Activated T-helper 1 cell treated with anti-CD3 and anti-CD28 coated beads, Interleukin-2, amount 50 U/mL, for 16 hours (primary cell): ENCODE measurements at regions not wholly inside any gene's neighbourhood (a gene's known extent, or its start where the extent isn't known, plus 50 kb on each side); places are given as distances from the start of the nearest gene placed in this dataset.

Experiments used
- DNase-seq, 2 donors: peaks; one replicate each; pipeline ENCODE4 v3.0.0-alpha.2; 2020; ENCODE audit warnings: low read depth in 1 of 2, low spot score in 1 of 2

- DNase-seq: no peak
Observed at GRCh38 chr9:20200581-20200980, 411.7 kb upstream of the SLC24A2 start.

GRCh38 chr9:20199111-20199510 lies 410.3 kb upstream of the SLC24A2 start:
- DNase-seq: no peak

- no peak for DNase-seq
Observed at GRCh38 chr9:20197976-20198685, 409.3 kb upstream of the SLC24A2 start.

- DNase-seq: no peak
Observed at GRCh38 chr9:20191228-20191840, 402.5 kb upstream of the SLC24A2 start.

DNA sequence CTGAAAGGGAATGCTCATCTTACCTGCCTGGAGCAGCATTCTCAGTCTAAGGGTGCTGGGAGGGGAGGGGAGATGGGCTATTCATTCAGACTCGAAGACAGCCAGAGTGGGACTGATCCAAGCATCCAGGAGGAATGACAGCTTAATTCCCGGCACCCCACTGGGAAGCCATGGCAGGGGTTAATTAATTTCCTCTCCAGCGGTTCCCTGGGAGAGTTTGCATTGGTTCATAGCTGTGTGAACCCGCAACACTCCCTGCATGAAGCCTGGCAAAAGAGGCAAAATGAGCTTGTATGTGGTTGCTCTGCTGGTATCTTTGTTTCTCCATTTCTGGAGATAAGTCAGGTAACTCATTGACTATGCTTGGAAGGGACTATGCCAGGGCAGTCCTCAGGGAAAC lies 401.0 kb upstream of the SLC24A2 start:
- DNase-seq: no peak

DNA sequence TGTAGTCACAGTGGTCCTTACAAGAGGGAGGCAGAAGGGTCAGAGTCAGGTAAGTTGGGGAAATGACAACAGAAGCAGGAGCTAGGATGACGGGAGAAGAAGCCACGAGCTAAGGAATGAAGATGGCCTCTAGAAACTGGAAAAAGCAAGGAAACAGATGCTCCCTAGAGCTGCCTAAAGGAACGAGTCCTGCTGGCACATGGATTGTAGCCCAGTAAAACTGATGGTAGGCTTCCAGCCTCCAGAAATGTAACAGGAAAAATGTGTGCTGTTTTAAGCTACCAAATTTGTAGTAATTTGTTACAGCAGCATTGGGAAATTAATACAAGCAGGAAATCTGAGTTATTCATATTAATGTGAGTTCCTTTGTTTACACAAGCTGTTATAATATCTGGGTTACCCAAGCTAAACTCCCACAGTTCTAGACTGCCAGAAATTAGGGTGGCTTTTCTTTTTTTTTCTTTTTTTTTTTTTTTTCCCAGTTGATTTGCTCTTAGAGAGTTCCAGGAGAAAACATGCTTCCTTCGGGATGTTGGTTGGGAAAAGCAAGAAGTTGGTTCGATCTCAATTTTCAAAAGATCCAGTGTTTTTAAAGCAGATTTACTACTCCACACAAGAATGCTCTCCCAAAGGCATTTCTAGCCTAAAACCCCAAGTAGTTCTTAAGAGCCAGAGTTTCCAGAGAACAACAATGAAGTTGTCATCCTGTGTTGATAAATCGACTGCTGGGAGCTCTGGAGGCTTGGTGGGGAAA lies 400.0 kb upstream of the SLC24A2 start:
- DNase-seq: no peak

GRCh38 chr9:20187318-20187717 lies 398.5 kb upstream of the SLC24A2 start:
- no peak for DNase-seq

- no peak for DNase-seq
Observed at GRCh38 chr9:20186823-20187222, 398.0 kb upstream of the SLC24A2 start.

DNA sequence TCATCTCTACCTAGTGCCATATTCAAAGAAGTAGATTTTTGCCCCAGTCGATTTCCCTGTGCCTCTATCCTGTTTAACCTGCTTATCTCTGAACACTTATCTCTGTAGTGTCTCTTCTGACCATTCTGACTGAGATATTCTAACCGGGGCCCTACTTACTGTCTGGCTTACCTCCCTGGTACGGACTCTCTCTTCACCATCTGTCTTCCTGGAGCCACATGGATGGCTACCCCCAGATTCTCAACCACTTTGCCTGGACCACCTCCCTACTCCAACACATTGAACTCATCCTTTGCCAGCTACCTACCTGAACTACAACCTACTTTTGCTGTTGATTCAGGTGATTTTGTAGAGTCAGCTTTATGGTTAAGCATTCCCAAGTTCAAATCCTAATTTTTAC lies 397.4 kb upstream of the SLC24A2 start:
- DNase-seq: no peak

DNA sequence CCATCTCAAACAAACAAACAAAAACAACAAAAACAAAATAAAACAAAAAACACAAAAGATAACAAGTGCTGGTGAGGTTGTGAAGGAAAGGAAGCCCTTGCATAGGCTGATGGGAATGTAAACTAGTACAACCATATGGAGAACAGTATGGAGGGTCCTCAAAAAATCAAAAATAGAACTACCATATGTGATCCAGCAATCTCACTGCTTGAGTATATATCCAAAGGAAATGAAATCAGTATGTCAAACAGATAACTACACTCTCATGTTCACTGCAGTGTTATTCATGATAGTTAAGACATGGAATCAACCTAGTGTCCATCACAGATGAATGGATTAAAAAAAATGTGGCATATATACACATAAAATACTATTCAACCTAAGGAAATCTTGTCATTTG lies 395.7 kb upstream of the SLC24A2 start:
- no peak for DNase-seq

DNA sequence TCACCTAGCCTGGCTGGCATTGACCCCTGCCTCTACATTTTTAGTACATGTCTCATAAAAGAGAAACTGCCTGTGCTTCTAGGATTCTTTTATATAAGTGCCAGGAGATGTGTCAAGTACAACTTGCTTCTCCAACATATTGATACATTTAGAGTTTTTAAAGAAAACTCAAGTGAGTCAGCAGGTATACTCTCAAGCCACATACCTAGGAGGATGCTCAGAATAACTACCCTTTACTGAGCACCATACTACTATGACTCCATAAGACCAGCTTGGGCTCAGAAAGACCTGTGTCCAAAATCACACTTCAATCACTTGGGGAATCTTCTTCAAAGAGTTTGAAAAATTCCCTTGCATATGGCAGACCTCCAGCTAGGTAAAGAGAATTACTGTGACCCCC lies 389.8 kb upstream of the SLC24A2 start:
- DNase-seq: no peak

DNA sequence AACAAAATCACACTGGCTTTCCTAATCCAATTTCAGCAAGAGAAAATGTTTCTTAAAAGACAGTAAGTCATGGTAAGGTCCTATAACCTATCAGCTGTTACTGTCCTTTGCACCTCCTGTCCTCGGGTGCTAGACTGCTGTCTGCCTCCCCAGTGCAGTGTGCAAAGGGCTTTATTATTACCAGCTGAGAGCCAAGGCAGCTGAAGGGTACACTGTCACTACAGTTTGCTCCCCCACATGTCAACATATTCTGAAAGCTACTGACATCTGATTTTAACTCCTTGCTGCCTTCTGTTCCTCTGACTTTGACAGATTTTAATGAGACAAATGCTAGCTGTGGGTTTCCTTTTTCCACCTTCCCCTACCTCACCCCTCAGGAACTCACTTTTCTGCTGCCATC lies 389.4 kb upstream of the SLC24A2 start:
- no peak for DNase-seq

DNA sequence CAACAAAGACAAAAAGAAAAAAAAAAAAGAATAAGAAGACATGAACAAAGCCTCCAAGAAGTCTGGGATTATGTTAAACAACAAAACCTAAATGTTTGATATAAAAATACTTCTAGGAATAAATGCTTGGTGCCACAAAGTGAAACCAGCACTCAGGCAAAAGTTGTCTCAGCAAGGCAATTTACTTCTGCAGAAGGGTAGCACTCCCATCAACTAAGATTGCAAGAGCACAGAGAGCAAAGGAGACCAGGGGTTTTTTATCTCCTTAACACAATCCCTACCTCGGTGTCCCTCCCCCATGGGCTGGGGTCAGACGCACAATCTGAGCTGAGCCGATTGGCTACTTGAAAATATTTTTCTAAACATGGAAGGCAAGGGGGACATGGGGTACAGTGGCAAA lies 381.3 kb upstream of the SLC24A2 start:
- DNase-seq: no peak

DNA sequence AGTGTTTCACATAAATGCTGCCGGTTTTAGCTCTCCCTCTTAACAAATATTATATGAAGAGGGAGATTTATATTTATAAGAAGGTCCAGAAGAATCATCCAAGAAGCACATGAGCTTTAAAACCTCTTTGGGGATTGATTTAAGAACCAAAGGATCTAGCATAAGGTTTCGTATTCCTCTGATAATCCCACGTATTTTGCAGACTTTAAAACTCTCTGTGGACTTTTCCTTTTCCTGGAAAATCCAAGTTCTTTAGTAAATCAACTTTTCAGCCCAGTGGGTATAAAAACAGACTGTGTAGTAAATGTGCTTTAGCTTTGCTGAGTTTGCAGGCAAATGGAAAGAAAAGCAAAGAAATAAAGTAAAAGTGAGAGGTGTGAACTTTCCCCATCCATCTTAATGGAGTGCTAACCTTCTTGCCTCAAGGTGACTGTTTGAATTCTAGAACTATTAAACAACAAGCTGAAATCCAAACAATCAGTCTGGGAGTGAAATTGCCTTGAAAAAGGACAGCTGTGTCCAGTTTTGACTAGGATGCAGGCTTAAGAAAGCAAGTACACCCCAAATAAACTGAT lies 363.4 kb upstream of the SLC24A2 start:
- DNase-seq: no peak

- DNase-seq: no peak
Observed at GRCh38 chr9:20148416-20148815, 359.6 kb upstream of the SLC24A2 start.

- DNase-seq: no peak
Observed at GRCh38 chr9:20144197-20144596, 355.4 kb upstream of the SLC24A2 start.

DNA sequence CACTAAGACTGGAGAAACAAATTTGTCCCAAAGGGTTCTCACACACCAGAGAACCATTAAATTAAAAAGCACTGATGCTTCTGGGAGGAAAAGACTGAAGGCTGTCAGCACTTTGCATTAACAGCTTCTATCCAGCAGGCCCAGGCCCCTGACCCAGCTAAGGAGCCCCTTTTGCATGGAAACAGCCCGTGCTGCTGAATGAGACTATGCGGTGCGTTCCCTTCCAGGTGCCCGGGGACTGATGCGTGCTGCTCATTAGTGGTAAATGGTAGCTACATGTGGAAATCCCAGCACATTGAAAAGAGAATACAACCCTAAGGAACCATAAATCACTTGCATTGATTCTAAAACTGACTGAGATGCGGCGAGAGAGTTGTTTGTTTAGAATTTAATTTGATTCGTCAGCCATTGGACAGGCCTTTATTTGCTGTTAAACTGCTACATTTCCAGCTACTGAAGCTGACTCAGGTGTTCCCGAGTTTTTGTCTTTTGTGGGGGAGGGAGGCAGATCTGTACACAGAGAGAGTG lies 351.0 kb upstream of the SLC24A2 start:
- no peak for DNase-seq

- DNase-seq: no peak
Observed at GRCh38 chr9:20138841-20139240, 350.0 kb upstream of the SLC24A2 start.

DNA sequence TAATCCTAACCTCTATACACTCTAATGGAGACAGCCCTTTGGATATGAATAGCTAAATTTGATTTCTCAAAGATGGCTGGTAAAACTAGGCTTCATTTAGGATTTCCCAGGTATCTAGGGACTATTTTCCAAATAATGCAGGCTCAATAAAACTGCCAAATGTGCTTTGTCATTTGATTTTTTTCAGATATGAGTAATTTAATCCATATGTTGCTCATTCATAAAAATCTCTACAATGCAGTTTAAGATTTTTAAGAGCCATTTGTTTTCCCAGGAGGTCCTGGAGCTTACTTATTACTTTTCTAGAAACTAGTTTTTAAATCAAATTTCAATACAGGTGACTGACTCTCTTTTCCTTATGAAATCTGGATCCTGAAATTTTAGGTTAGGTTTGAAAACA lies 349.3 kb upstream of the SLC24A2 start:
- no peak for DNase-seq

GRCh38 chr9:20137425-20137824 lies 348.6 kb upstream of the SLC24A2 start:
- no peak for DNase-seq

- DNase-seq: no peak
Observed at GRCh38 chr9:20135119-20135697, 346.4 kb upstream of the SLC24A2 start.
